AG09309 (cell line): ENCODE measurements at regions not wholly inside any gene's neighbourhood (a gene's known extent, or its start where the extent isn't known, plus 50 kb on each side); places are given as distances from the start of the nearest gene placed in this dataset.
"Not testable (repeated sequence)": the region's sequence is repeated elsewhere in the genome, so short reads cannot be mapped to it uniquely, and the experiment has no call there.

Experiments
- DNase-seq: peaks from one replicate; pipeline ENCODE4 v3.0.0-alpha.2; 2010; ENCODE audit warnings: low read depth
- H3K4me3 ChIP-seq: 2 replicates; pipeline ENCODE4 v1.5.1; 2011; ENCODE audit warnings: mild to moderate bottlenecking, low read depth, low read length, moderate library complexity; ENCODE audit not compliant: control insufficient read depth
- CTCF ChIP-seq: IDR thresholded peaks from 2 replicates; pipeline ENCODE4 v1.5.1; 2011; ENCODE audit warnings: mild to moderate bottlenecking, low read depth, low read length, inconsistent platforms; ENCODE audit not compliant: insufficient read depth, control insufficient read depth; ENCODE audit errors: missing control alignments

- no peak for DNase-seq
- no peak for TF ChIP-seq CTCF
- no peak overlapping the region for H3K4me3 ChIP-seq
Observed at GRCh38 chr13:21882766-21883165, 211.9 kb downstream of the FGF9 start.

- H3K4me3 ChIP-seq, result no peak overlapping the region
- TF ChIP-seq CTCF, result no peak
- no peak for DNase-seq
Observed at GRCh38 chr13:21883713-21884112, 212.8 kb downstream of the FGF9 start.

GRCh38 chr13:21884299-21884909 lies 213.5 kb downstream of the FGF9 start:
- no peak overlapping the region for H3K4me3 ChIP-seq
- no peak for TF ChIP-seq CTCF
- DNase-seq, result no peak

- H3K4me3 ChIP-seq, result no peak overlapping the region
- DNase-seq, result no peak
- TF ChIP-seq CTCF, result no peak
Observed at GRCh38 chr13:21884965-21885567, 214.2 kb downstream of the FGF9 start.

GRCh38 chr13:21885714-21886224 lies 214.9 kb downstream of the FGF9 start:
- DNase-seq, result no peak
- TF ChIP-seq CTCF, result no peak
- H3K4me3 ChIP-seq, result no peak overlapping the region

- no peak overlapping the region for H3K4me3 ChIP-seq
- no peak for DNase-seq
- TF ChIP-seq CTCF, result no peak
Observed at GRCh38 chr13:21889651-21890050, 218.8 kb downstream of the FGF9 start.

GRCh38 chr13:21890220-21890619 lies 219.3 kb downstream of the FGF9 start:
- H3K4me3 ChIP-seq, DNase-seq: not testable (repeated sequence)
